ENCODE measurements at regions not wholly inside any gene's neighbourhood (a gene's known extent, or its start where the extent isn't known, plus 50 kb on each side); places are given as distances from the start of the nearest gene placed in this dataset.

DNA sequence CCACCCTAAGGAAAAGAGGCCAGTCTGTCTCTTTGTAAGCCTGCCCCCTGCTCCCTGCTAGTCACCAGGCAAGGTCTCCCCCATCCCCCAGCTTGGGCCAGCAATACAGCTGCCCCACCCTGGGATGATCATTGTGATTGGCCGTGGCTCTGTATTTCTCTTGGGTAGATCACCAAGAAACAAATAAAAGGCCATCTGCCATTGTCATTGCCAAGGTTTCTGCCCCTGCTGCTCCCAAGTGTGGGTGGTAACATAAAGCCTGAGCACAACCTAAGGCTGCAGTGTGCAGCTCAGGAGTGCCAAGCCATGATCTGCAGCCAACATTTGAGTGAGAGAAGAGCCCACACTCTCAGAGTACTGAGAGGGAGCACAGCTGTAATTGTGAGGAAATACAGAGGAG lies 241.0 kb upstream of the POF1B start:
- H3K27me3 ChIP-seq (ENCODE audit: control insufficient read depth, extremely low read depth, insufficient read depth, low read length): no peaks in the 10 kb centered on the region
- H3K36me3 ChIP-seq (ENCODE audit: control insufficient read depth in 2 of 2, extremely low read depth in 1 of 2, insufficient read depth in 2 of 2, low read length in 2 of 2): no peaks in the 10 kb centered on the region
- no peak overlapping the region for H3K4me2 ChIP-seq (ENCODE audit: control insufficient read depth, extremely low read depth, insufficient read depth, low read depth, low read length)
- dilution Hi-C loops (cut with MboI; ENCODE audit: extremely low pct_ligation_motif_present, low sequenced_read_pairs): no loop called here
- H3K9me1 ChIP-seq (ENCODE audit: control insufficient read depth, extremely low read depth, insufficient read depth, low read length): no peaks in the 10 kb centered on the region
- TF ChIP-seq EZH2 (IDR thresholded peaks at IDR 0.05; ENCODE audit: low read length): no peak
- TF ChIP-seq, protein P1, sequence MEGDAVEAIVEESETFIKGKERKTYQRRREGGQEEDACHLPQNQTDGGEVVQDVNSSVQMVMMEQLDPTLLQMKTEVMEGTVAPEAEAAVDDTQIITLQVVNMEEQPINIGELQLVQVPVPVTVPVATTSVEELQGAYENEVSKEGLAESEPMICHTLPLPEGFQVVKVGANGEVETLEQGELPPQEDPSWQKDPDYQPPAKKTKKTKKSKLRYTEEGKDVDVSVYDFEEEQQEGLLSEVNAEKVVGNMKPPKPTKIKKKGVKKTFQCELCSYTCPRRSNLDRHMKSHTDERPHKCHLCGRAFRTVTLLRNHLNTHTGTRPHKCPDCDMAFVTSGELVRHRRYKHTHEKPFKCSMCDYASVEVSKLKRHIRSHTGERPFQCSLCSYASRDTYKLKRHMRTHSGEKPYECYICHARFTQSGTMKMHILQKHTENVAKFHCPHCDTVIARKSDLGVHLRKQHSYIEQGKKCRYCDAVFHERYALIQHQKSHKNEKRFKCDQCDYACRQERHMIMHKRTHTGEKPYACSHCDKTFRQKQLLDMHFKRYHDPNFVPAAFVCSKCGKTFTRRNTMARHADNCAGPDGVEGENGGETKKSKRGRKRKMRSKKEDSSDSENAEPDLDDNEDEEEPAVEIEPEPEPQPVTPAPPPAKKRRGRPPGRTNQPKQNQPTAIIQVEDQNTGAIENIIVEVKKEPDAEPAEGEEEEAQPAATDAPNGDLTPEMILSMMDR (optimal IDR thresholded peaks at IDR 0.05 in 1 of 3, IDR thresholded peaks at IDR 0.05 in 1 of 3, conservative IDR thresholded peaks at IDR 0.05 in 1 of 3; ENCODE audit: extremely low read depth in 1 of 3, insufficient read depth in 2 of 3, low read length in 3 of 3): no peak
- H2AFZ ChIP-seq (ENCODE audit: control insufficient read depth, low read length): no peak overlapping the region
- DNase-seq (ENCODE audit: low read depth, low spot score) (no peak), FAIRE-seq (no peak)
- H3K79me2 ChIP-seq (ENCODE audit: control insufficient read depth, insufficient read depth, low read length): no peaks in the 10 kb centered on the region
- no peaks in the 10 kb centered on the region for H3K9me3 ChIP-seq (ENCODE audit: control insufficient read depth, low read depth, low read length)
- no peaks in the 10 kb centered on the region for H3K4me1 ChIP-seq (ENCODE audit: control insufficient read depth, extremely low read depth, insufficient read depth, low read length)
- H3K27ac ChIP-seq (ENCODE audit: control insufficient read depth, insufficient read depth, low read length): no peak overlapping the region
- no peaks in the 10 kb centered on the region for H4K20me1 ChIP-seq (ENCODE audit: control insufficient read depth, extremely low read depth, insufficient read depth, low read length)
- H3K9ac ChIP-seq (ENCODE audit: control insufficient read depth, extremely low read depth, insufficient read depth, low read length): no peak overlapping the region
- no peak overlapping the region for H3K4me3 ChIP-seq (ENCODE audit: control insufficient read depth in 2 of 3, extremely low read depth in 1 of 3, insufficient read depth in 2 of 3, low read depth in 1 of 3, low read length in 3 of 3)

DNA sequence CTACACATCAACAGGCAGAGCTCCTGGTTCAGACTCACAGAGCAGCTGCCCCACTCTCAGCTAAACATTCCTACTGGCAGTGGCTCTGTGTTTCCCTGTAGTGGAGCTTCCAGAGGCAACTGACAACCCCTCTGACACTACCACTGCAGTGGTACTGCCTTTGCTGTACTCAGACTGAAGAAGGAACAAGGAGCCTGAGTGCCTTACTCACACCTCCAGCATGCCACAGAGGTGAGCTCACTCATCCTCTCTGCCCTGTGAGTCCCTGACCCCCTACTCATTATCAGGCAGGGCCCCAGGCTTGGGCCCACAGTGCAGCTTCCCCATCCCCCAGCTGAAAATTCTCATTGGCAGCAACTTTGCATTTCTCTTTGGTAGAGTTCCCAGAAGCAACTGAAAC lies 240.5 kb upstream of the POF1B start:
- Histone ChIP-seq H3K27me3 (ENCODE audit: control insufficient read depth, extremely low read depth, insufficient read depth, low read length) (no peaks in the 10 kb centered on the region), H3K36me3 (ENCODE audit: control insufficient read depth in 2 of 2, extremely low read depth in 1 of 2, insufficient read depth in 2 of 2, low read length in 2 of 2) (no peaks in the 10 kb centered on the region), H3K9me1 (ENCODE audit: control insufficient read depth, extremely low read depth, insufficient read depth, low read length) (no peaks in the 10 kb centered on the region), H3K4me1 (ENCODE audit: control insufficient read depth, extremely low read depth, insufficient read depth, low read length) (no peaks in the 10 kb centered on the region), H3K27ac (ENCODE audit: control insufficient read depth, insufficient read depth, low read length) (no peak overlapping the region), H3K4me3 (ENCODE audit: control insufficient read depth in 2 of 3, extremely low read depth in 1 of 3, insufficient read depth in 2 of 3, low read depth in 1 of 3, low read length in 3 of 3) (no peak overlapping the region), H3K9ac (ENCODE audit: control insufficient read depth, extremely low read depth, insufficient read depth, low read length) (no peak overlapping the region), H3K9me3 (ENCODE audit: control insufficient read depth, low read depth, low read length) (no peaks in the 10 kb centered on the region), H4K20me1 (ENCODE audit: control insufficient read depth, extremely low read depth, insufficient read depth, low read length) (no peaks in the 10 kb centered on the region), H3K4me2 (ENCODE audit: control insufficient read depth, extremely low read depth, insufficient read depth, low read depth, low read length) (no peak overlapping the region), H3K79me2 (ENCODE audit: control insufficient read depth, insufficient read depth, low read length) (no peaks in the 10 kb centered on the region), H2AFZ (ENCODE audit: control insufficient read depth, low read length) (no peak overlapping the region)
- FAIRE-seq: no peak
- TF ChIP-seq, protein P1 (optimal IDR thresholded peaks at IDR 0.05 in 1 of 3, IDR thresholded peaks at IDR 0.05 in 1 of 3, conservative IDR thresholded peaks at IDR 0.05 in 1 of 3; ENCODE audit: extremely low read depth in 1 of 3, insufficient read depth in 2 of 3, low read length in 3 of 3): no peak
- no peak for TF ChIP-seq EZH2 (IDR thresholded peaks at IDR 0.05; ENCODE audit: low read length)
- no peak for DNase-seq (ENCODE audit: low read depth, low spot score)
- dilution Hi-C loops (cut with MboI; ENCODE audit: extremely low pct_ligation_motif_present, low sequenced_read_pairs): no loop called here
